ENCODE measurements at regions not wholly inside any gene's neighbourhood (a gene's known extent, or its start where the extent isn't known, plus 50 kb on each side); places are given as distances from the start of the nearest gene placed in this dataset.

DNA sequence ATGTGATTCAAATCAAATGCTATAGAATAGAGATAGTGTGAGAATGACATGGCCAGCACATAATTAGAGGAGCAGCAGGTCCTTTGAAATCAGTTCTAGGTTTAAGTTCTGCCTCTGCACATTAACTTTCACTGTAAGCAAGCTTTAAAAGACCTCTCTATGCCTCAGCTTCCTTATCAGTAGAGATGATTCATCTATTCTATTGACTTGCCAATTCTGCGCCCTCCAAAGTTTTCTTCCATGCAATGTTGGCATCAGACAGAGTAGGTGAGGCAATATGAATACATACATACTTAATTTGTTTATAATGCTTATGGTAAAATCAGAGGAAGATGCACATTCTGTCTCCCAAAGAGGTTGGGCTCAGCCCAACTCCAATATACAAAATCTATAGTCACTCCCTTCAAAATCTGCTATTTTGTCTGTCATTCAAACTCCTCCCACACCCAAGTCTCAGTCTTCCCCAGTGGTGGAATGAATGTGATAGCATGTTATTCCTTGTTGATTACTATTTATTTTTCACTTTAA is 525.5 kb downstream of the RFC3 start:
- no peak overlapping the region for H2AK9ac ChIP-seq (replicated peaks; ENCODE audit: low read depth, low read length, poor library complexity)
- no peak overlapping the region for H3K4ac ChIP-seq (ENCODE audit: low read depth, low read length)
- no peak overlapping the region for H3K18ac ChIP-seq (ENCODE audit: low read depth, low read length)
- no peak overlapping the region for H3K4me2 ChIP-seq (ENCODE audit: low read depth, low read length)
- no peak overlapping the region for H4K5ac ChIP-seq (ENCODE audit: low read depth, low read length)
- no peak overlapping the region for H3K4me3 ChIP-seq (ENCODE audit: insufficient read depth, low read depth, low read length)
- no peak overlapping the region for H3K27ac ChIP-seq (ENCODE audit: insufficient read depth, low read length)
- intact Hi-C loops (cut with micrococcal nuclease) (no loop called here), in situ Hi-C loops (cut with MboI; ENCODE audit: low sequenced_read_pairs) (no loop called here), dilution Hi-C loops (cut with HindIII; ENCODE audit: low sequenced_read_pairs, unreplicated experiment) (no loop called here)
- no peak overlapping the region for H2AFZ ChIP-seq (replicated peaks; ENCODE audit: low read length, poor library complexity)
- no peaks in the 10 kb centered on the region for H3K36me3 ChIP-seq (ENCODE audit: control insufficient read depth, insufficient read depth, low read length)
- H2BK120ac ChIP-seq (ENCODE audit: low read depth, low read length): no peak overlapping the region
- no peak overlapping the region for H2AK5ac ChIP-seq (ENCODE audit: low read depth, low read length)
- H2BK20ac ChIP-seq (ENCODE audit: low read depth, low read length): no peak overlapping the region
- no peak overlapping the region for H3K23ac ChIP-seq (ENCODE audit: low read depth, low read length)
- no peaks in the 10 kb centered on the region for H3K4me1 ChIP-seq (ENCODE audit: control insufficient read depth, insufficient read depth, low read length)
- no peaks in the 10 kb centered on the region for H3K9me1 ChIP-seq (ENCODE audit: insufficient read depth, low read length)
- H2BK5ac ChIP-seq (ENCODE audit: low read depth, low read length, poor library complexity, severe bottlenecking): no peak overlapping the region
- CTCF ChIA-PET: interaction anchor here (0.6 kb wide), 1 partner anchor 1239 kb away, joined by 4 read pairs; no protein-coding TSS in a partner anchor
- no peak overlapping the region for H3K56ac ChIP-seq (ENCODE audit: extremely low read depth, insufficient read depth, low read length)
- WGBS, 2 experiments (ENCODE audit: extremely low coverage in 2 of 2, insufficient read length in 1 of 2): no CpG with 5 or more reads among the region's 1 CpG
- no peak overlapping the region for H3K9ac ChIP-seq (ENCODE audit: low read depth, low read length)
- H3K9me3 ChIP-seq (ENCODE audit: control insufficient read depth, insufficient read depth, low read length): no peaks in the 10 kb centered on the region
- H4K91ac ChIP-seq (ENCODE audit: insufficient read depth, low read depth, low read length): no peak overlapping the region
- TF ChIP-seq FOS (IDR thresholded peaks at IDR 0.05; ENCODE audit: low read depth, low read length) (no peak), POLR2A (IDR thresholded peaks at IDR 0.05; ENCODE audit: low read depth, low read length) (no peak), MAZ (IDR thresholded peaks at IDR 0.05; ENCODE audit: borderline replicate concordance, low read depth, low read length) (no peak), SMC3 (IDR thresholded peaks at IDR 0.05; ENCODE audit: low read depth, low read length) (no peak), RCOR1 (IDR thresholded peaks at IDR 0.05; ENCODE audit: insufficient replicate concordance, low read length) (no peak), RFX5 (IDR thresholded peaks at IDR 0.05; ENCODE audit: low read depth, low read length) (no peak), CHD1 (IDR thresholded peaks at IDR 0.05; ENCODE audit: low read depth, low read length) (no peak), NFE2L2 (IDR thresholded peaks at IDR 0.05; ENCODE audit: low read depth, low read length) (no peak), RAD21 (IDR thresholded peaks at IDR 0.05; ENCODE audit: low read length) (no peak), BHLHE40 (IDR thresholded peaks at IDR 0.05; ENCODE audit: low read depth, low read length) (no peak), CEBPB (IDR thresholded peaks at IDR 0.05; ENCODE audit: low read depth, low read length) (no peak), MXI1 (IDR thresholded peaks at IDR 0.05; ENCODE audit: borderline replicate concordance, low read depth, low read length) (no peak)
- TF ChIP-seq, protein P1, sequence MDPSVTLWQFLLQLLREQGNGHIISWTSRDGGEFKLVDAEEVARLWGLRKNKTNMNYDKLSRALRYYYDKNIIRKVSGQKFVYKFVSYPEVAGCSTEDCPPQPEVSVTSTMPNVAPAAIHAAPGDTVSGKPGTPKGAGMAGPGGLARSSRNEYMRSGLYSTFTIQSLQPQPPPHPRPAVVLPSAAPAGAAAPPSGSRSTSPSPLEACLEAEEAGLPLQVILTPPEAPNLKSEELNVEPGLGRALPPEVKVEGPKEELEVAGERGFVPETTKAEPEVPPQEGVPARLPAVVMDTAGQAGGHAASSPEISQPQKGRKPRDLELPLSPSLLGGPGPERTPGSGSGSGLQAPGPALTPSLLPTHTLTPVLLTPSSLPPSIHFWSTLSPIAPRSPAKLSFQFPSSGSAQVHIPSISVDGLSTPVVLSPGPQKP (IDR thresholded peaks at IDR 0.05; ENCODE audit: borderline replicate concordance, low read depth, low read length): no peak
- TF ChIP-seq, protein P2, sequence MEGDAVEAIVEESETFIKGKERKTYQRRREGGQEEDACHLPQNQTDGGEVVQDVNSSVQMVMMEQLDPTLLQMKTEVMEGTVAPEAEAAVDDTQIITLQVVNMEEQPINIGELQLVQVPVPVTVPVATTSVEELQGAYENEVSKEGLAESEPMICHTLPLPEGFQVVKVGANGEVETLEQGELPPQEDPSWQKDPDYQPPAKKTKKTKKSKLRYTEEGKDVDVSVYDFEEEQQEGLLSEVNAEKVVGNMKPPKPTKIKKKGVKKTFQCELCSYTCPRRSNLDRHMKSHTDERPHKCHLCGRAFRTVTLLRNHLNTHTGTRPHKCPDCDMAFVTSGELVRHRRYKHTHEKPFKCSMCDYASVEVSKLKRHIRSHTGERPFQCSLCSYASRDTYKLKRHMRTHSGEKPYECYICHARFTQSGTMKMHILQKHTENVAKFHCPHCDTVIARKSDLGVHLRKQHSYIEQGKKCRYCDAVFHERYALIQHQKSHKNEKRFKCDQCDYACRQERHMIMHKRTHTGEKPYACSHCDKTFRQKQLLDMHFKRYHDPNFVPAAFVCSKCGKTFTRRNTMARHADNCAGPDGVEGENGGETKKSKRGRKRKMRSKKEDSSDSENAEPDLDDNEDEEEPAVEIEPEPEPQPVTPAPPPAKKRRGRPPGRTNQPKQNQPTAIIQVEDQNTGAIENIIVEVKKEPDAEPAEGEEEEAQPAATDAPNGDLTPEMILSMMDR (conservative IDR thresholded peaks at IDR 0.05; ENCODE audit: low read depth, low read length): no peak
- TF ChIP-seq, protein P3, sequence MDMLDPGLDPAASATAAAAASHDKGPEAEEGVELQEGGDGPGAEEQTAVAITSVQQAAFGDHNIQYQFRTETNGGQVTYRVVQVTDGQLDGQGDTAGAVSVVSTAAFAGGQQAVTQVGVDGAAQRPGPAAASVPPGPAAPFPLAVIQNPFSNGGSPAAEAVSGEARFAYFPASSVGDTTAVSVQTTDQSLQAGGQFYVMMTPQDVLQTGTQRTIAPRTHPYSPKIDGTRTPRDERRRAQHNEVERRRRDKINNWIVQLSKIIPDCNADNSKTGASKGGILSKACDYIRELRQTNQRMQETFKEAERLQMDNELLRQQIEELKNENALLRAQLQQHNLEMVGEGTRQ (IDR thresholded peaks at IDR 0.05; ENCODE audit: low read depth, low read length): no peak
- ATAC-seq (ENCODE audit: low read depth) (no peak), DNase-seq (no peak)
- H4K8ac ChIP-seq (ENCODE audit: low read depth in 2 of 2, low read length in 2 of 2): no peak overlapping the region
- BruUV-seq (replicated peaks): no TSS peak
- H3K27me3 ChIP-seq (ENCODE audit: control insufficient read depth, insufficient read depth, low read length): peaks cover 3% of the 10 kb centered on the region; the same call in 1 of the 2 replicates
- POLR2A ChIA-PET (ENCODE audit: unreplicated experiment): no interaction called here
- H2BK15ac ChIP-seq (ENCODE audit: low read depth, low read length): no peak overlapping the region
- H4K20me1 ChIP-seq (ENCODE audit: insufficient read depth, low read length): no peaks in the 10 kb centered on the region
- no peak overlapping the region for H3K14ac ChIP-seq (replicated peaks; ENCODE audit: low read depth, low read length)
- H3K79me1 ChIP-seq (ENCODE audit: low read depth in 1 of 2, low read length in 2 of 2): no peaks in the 10 kb centered on the region

All from IMR-90 (cell line).